ENCODE measurements at regions not wholly inside any gene's neighbourhood (a gene's known extent, or its start where the extent isn't known, plus 50 kb on each side); places are given as distances from the start of the nearest gene placed in this dataset.

- no peak for TF ChIP-seq CHD7 (IDR thresholded peaks at IDR 0.05; ENCODE audit: insufficient replicate concordance, low read length)
- TF ChIP-seq BCL11A (IDR thresholded peaks at IDR 0.05; ENCODE audit: low read depth in 2 of 2, low read length in 2 of 2), result no peak
- TF ChIP-seq EP300 (IDR thresholded peaks at IDR 0.05; ENCODE audit: borderline replicate concordance in 1 of 2, low read depth in 2 of 2, low read length in 2 of 2), result no peak
- no peak for TF ChIP-seq EZH2 (IDR thresholded peaks at IDR 0.05; ENCODE audit: low read depth, low read length, severe bottlenecking)
- TF ChIP-seq POLR2AphosphoS5 (IDR thresholded peaks at IDR 0.05; ENCODE audit: low read depth, low read length), result no peak
- TF ChIP-seq TAF7 (optimal IDR thresholded peaks at IDR 0.05; ENCODE audit: borderline replicate concordance, low read depth, low read length), result no peak
- TF ChIP-seq CBX8 (IDR thresholded peaks at IDR 0.05; ENCODE audit: borderline replicate concordance, low read depth, low read length), result no peak
- TF ChIP-seq TAF1 (IDR thresholded peaks at IDR 0.05; ENCODE audit: low read depth, low read length), result no peak
These were observed 80.0 kb upstream of the ARG1 start (continued) for GRCh38 chr6:131492932-131493573.
